ENCODE measurements at regions not wholly inside any gene's neighbourhood (a gene's known extent, or its start where the extent isn't known, plus 50 kb on each side); places are given as distances from the start of the nearest gene placed in this dataset.

DNA sequence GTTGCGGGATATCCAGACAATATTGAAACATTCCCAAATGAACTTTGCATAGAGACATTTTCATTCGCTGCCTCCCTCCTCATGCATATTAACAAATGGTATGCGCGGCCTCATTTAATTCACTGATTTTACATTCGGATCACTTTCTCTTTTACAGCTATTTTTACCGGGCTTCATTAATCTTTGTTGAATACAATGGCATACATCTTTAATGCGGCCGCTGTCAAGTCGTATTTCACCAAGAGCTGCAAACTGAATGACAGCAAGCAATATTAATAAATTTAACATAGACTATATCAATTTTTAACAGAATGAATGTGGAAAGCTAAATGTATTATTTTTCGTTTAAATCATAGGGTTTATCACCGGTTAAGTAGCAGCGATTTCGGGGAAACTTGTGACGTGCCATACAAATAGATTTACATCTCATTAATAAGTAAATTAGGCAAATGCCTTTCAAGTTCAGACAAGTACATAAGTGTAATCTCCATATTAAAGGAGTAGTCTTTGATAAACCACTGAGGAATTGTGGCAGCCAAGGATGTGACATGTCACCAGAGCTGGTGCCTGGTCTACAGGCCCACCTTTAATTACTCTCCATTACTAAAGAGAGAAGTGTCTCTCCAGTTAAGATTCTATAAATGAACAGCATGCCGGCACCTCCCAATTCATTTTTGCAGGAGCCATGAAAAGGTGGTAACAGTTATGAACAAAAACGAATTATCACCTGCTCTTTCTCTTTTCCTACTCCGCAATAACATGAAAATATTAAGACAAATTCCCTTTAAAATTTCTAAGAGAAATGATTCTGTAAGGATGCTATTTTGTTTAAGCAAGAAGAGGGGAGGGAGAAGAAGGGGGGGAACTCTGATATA is 568.9 kb upstream of the MKI67 start:
- intact Hi-C loops (cut with DNase I): no loop called here
- DNase-seq (ENCODE audit: low spot score): no peak

GRCh38 chr10:128695931-128696330 is 569.7 kb upstream of the MKI67 start:
- intact Hi-C loops (cut with DNase I): no loop called here
- DNase-seq (ENCODE audit: low spot score): no peak

DNA sequence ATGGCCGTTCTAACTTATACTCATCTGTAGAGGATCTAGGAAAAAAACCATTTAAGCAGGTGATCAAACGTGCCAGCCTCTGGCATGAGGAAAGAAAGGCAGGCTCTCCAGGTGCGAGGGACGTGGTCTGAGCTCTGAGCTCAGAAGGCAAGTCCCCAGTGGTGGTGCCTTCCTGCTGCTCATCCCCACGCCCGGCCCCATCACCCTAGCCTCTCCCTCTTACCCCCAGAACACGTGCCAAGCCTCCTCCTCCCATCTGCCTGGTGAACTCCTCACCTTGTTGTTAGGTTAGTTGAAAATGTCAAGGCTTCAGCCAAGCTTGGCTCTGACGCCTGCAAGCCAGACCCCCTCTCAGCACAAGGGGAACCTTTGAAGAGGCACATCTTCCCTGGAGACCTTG is 571.2 kb upstream of the MKI67 start:
- intact Hi-C loops (cut with DNase I): no loop called here

GRCh38 chr10:128701381-128701780 is 575.2 kb upstream of the MKI67 start:
- intact Hi-C loops (cut with DNase I): no loop called here

More for the DNA sequence above, 571.2 kb upstream of the MKI67 start:
- DNase-seq (ENCODE audit: low spot score): no peak

GRCh38 chr10:128701837-128702236 is 575.6 kb upstream of the MKI67 start:
- intact Hi-C loops (cut with DNase I): no loop called here
- DNase-seq (ENCODE audit: low spot score): no peak

More at GRCh38 chr10:128701381-128701780, 575.2 kb upstream of the MKI67 start:
- no peak for DNase-seq (ENCODE audit: low spot score)

- intact Hi-C loops (cut with DNase I): no loop called here
- DNase-seq (ENCODE audit: low spot score): no peak
Measured at GRCh38 chr10:128704716-128705115, 578.5 kb upstream of the MKI67 start.

DNA sequence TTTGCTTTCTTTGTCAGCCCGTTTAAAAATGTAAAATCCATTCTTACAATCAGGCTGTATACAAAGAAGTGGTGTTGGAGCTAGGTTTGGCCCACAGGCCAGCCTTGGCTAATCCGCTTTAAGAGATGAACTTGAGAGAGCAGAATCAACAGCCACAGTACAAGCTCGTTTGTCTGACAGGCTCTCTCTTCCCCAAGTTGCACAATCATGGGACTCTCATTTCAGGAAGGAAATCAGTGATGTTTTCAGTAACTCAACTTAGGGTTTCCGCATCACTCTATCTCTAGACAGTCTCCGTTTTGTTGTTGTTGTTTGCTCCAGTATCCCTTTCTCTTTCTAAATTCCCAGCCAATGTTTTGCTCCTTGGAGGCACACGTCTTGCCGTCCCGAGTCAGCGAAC is 582.0 kb upstream of the MKI67 start:
- intact Hi-C loops (cut with DNase I): no loop called here
- DNase-seq (ENCODE audit: low spot score): no peak

- intact Hi-C loops (cut with DNase I): no loop called here
- DNase-seq (ENCODE audit: low spot score): no peak
Measured at GRCh38 chr10:128709686-128710085, 583.5 kb upstream of the MKI67 start.

DNA sequence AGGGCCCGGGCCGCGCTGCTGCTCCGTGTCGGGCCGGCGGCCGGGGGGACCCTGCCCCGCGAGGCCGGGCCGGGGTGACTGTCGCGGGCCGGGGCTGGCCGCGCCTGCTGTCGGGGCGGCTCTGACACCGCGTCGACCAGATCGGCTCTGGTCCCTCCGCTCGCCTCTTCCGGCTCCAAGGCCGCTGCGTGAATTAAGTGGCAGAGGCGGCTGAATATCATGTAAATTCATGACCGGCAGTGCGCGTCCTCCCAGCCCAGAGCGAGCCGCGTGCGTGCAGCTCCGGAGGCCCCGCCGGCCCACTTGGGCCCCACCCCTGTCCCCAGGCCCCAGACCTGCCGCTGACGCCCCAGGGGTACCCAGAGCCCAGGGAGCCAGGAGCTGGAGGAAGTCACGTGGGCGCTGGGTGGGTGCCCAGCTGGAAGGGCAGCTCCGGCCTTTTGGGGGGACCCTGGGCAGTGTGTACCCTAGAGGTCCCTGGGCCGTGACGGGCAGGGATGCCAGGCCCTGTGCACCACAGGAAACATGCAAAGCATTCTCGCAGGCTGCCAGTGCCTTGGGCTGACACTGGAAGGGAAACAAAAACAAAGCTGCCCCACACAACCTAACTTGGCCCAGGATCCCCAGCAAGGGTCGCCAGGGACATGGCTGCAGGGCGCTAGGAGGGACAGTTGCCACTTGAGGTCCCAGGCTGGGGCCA is 584.0 kb upstream of the MKI67 start:
- intact Hi-C loops (cut with DNase I): no loop called here
- DNase-seq (ENCODE audit: low spot score): peak; percentile 39

- DNase-seq (ENCODE audit: low spot score): peak; percentile 72
- intact Hi-C loops (cut with DNase I): no loop called here
Measured at GRCh38 chr10:128710798-128711183, 584.6 kb upstream of the MKI67 start.

DNA sequence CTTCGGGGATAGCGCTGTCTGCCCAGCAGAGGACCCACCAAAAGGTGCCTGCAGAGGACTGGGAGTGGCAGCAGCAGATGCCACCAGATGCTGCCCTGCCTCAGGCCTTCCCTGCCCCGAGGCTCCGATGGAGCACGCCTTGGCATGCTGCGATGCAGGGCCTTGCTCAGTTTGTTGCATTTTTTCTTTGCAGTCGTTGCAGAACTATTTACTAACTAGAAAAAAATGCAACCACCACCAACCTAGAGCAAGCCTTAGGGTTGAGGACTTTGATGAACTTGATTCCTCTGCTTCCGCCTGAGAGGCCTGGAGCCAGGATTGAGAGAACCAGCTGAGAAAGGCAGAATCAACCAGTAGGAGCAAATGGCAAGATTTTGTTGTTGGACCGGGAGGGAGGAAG is 585.6 kb upstream of the MKI67 start:
- DNase-seq (ENCODE audit: low spot score): no peak
- intact Hi-C loops (cut with DNase I): no loop called here

DNA sequence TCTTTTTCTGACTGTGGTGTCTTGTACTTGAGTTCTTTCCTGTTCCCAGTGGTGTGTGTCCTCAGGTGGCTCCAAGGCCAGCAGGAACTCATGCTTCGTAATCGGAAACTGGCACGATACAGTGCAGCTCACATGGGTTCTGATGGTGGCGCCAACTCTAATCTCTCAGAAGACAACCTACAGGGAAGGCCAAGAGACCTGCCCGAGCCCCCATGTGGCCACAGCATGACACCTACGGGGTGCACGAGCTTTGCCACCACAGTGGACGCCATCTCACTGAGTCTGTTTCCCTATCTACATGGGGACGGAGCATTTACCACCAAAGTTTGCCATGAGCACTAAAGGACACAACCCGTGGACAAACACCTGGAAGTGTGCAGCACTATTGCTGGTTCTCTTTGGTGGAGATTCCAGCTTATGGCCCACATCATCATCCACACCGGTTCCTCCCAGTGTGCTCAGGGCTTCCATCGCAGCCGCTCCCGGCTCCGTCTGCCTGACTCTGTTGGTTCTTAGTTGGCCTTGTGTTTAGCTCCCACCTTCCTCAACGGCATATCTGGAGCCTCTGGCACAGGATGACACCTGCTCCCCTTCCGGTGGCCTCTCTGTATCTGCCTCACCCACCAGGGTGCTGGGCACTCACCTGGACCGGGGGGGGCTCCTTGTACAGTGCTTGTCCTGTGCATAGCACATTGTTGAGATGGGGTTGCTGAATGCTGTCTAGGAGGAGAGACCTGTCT is 586.6 kb upstream of the MKI67 start:
- intact Hi-C loops (cut with DNase I): no loop called here

DNA sequence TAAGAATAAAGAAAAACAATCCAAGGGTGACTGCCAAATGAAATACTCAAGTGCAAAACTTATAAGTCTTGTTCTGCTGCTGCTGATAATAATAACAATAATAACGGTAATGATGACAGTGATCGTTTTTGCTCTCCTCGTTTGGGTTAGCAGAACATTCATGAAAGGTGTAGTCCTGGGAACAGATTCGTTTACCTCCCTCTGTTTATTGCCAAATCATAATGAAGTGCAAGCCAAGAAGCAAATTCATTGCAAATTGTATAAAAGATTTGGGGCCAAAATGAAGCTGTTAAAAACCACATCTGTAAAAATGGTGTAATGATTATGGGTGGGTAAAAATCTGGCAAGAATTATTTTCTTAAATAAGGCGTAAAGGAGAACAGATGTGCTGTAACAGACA is 587.2 kb upstream of the MKI67 start:
- no peak for DNase-seq (ENCODE audit: low spot score)
- intact Hi-C loops (cut with DNase I): no loop called here

More for the DNA sequence above, 586.6 kb upstream of the MKI67 start:
- DNase-seq (ENCODE audit: low spot score): no peak

DNA sequence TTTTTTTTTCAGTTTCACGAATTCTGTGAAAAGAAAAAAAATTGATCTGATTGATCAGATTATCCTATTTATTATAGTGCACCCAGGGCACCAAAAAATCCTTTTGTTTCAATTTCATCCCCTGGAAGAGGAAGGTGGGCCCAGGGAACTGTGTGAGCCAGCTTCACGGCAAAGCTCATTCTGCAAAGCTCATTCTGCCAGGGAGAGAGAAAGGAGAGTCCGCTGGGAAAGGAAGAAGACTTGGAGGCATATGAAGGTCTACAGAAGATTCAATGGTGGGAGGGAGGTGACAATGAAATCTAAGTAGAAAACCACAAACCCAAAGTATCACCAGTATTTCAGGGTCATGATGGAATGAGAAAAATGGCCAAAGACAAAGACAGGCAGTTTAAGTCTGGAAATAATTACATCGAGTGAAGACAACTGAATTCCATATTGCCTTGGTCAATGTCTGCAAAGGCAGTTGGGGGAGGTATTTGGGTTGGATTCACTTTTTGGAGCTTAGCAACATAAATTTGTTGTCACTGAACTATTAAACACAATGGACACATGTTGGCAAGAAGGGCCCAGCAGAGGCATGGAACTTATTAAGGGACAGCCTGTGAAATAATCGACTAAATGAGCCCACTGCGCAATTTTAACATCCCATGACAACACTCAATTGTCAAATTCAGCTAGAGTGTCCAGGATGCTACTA is 587.8 kb upstream of the MKI67 start:
- no peak for DNase-seq (ENCODE audit: low spot score)
- intact Hi-C loops (cut with DNase I): no loop called here

DNA sequence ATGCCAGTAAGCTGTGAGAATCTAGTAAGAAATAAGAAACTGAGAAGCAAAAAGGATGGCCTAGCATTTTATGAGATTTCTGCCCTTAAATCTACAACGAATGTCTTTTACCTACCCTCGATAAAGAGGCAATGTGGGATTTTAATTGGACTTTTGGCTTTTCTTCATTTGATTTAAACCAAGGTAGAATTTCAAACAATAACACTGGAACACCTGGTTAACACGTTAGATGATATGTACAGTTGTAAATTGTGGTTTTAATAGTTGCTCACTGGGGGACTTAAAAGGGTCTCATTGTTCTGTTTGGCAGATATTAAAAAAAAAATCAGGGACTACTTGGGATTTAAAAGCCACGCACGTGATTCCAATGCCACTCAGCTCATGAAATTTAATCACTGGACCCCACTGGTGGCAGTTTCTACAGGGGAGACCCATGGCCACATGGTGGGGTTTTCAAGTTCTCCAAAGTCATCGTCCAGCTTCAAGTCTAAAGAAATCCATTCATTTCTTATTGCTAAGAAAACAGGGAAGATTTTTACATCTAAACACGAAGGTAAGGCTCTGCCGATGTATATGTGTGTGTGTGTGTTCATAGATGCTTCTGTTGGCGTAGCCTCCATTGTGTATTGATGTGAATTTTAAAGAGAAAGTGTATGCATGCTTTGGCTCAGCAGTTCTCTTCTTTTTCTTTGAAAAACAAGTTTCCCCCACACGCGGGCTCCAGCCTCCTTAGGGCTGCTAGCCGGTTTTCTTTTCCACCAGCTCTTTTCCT is 588.6 kb upstream of the MKI67 start:
- DNase-seq (ENCODE audit: low spot score): no peak
- intact Hi-C loops (cut with DNase I): no loop called here

- DNase-seq (ENCODE audit: low spot score): no peak
- intact Hi-C loops (cut with DNase I): no loop called here
Measured at GRCh38 chr10:128716181-128716580, 590.0 kb upstream of the MKI67 start.

DNA sequence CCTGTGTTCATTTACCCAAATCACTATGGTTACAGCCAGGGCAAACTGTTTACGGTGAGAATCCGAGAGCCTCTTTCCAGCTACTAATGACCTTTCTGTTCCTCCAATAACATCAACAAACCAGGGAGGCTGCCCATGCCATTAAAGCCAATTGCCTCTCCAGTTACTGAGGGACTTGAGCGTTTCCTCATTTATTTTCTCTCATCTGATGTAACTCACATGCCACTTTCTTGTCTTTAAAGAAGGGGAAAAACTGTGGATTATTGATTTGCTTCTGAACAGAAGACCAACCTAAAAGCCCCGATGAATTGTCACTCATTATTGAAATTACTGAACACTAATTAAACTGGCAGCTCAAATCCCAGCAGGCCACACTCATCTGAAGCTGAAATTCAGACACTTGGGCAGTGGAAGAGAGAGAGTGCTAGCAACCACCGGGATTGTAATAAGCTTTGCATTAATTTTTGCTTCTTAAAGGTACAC is 595.8 kb upstream of the MKI67 start:
- intact Hi-C loops (cut with DNase I): no loop called here
- DNase-seq (ENCODE audit: low spot score): no peak

GRCh38 chr10:128722947-128723346 is 596.7 kb upstream of the MKI67 start:
- intact Hi-C loops (cut with DNase I): no loop called here
- DNase-seq (ENCODE audit: low spot score): no peak

GRCh38 chr10:128723631-128724205 is 597.5 kb upstream of the MKI67 start:
- intact Hi-C loops (cut with DNase I): no loop called here
- peak; percentile 60 for DNase-seq (ENCODE audit: low spot score)

Measured in cardiac septum (tissue), 1 donor.